SK-N-DZ (cell line): ENCODE measurements at regions not wholly inside any gene's neighbourhood (a gene's known extent, or its start where the extent isn't known, plus 50 kb on each side); places are given as distances from the start of the nearest gene placed in this dataset.
"Not testable (repeated sequence)": the region's sequence is repeated elsewhere in the genome, so short reads cannot be mapped to it uniquely, and the experiment has no call there.

Source experiments
- DNase-seq: peaks from one replicate; pipeline ENCODE4 v3.0.0-alpha.2; 2015; ENCODE audit warnings: low spot score

GRCh38 chr18:14460364-14460763 is 83.0 kb downstream of the POTEC start:
- not testable (repeated sequence) for DNase-seq

GRCh38 chr18:14459826-14460225 is 83.6 kb downstream of the POTEC start:
- not testable (repeated sequence) for DNase-seq

GRCh38 chr18:14458009-14458945 is 85.1 kb downstream of the POTEC start:
- DNase-seq, result not testable (repeated sequence)

GRCh38 chr18:14450637-14451009 is 92.8 kb downstream of the POTEC start:
- not testable (repeated sequence) for DNase-seq

GRCh38 chr18:14449995-14450636 is 93.3 kb downstream of the POTEC start:
- DNase-seq, result not testable (repeated sequence)

GRCh38 chr18:14449062-14449461 is 94.3 kb downstream of the POTEC start:
- not testable (repeated sequence) for DNase-seq

GRCh38 chr18:14447715-14448114 is 95.7 kb downstream of the POTEC start:
- not testable (repeated sequence) for DNase-seq

- DNase-seq, result not testable (repeated sequence)
Measured at GRCh38 chr18:14435460-14435859, 107.9 kb downstream of the POTEC start.

GRCh38 chr18:14432371-14432770 is 111.0 kb downstream of the POTEC start:
- DNase-seq, result not testable (repeated sequence)

GRCh38 chr18:14431031-14431521 is 112.3 kb downstream of the POTEC start:
- DNase-seq, result peak; percentile 32

- DNase-seq, result not testable (repeated sequence)
Measured at GRCh38 chr18:14415806-14416205, 127.6 kb downstream of the POTEC start.

- not testable (repeated sequence) for DNase-seq
Measured at GRCh38 chr18:14415399-14415798, 128.0 kb downstream of the POTEC start.

- DNase-seq, result not testable (repeated sequence)
Measured at GRCh38 chr18:14395533-14395932, 147.9 kb downstream of the POTEC start.

GRCh38 chr18:14393563-14394103 is 149.8 kb downstream of the POTEC start:
- DNase-seq, result not testable (repeated sequence)

GRCh38 chr18:14392604-14393003 is 150.8 kb downstream of the POTEC start:
- DNase-seq, result not testable (repeated sequence)

- not testable (repeated sequence) for DNase-seq
Measured at GRCh38 chr18:14384961-14385360, 158.4 kb downstream of the POTEC start.

GRCh38 chr18:14382666-14383065 is 160.7 kb downstream of the POTEC start:
- not testable (repeated sequence) for DNase-seq

GRCh38 chr18:14379489-14379888 is 163.9 kb downstream of the POTEC start:
- DNase-seq, result not testable (repeated sequence)

- DNase-seq, result not testable (repeated sequence)
Measured at GRCh38 chr18:14378376-14378775, 165.0 kb downstream of the POTEC start.

- DNase-seq, result not testable (repeated sequence)
Measured at GRCh38 chr18:14361346-14361745, 182.1 kb downstream of the POTEC start.

GRCh38 chr18:14357553-14358297 is 185.7 kb downstream of the POTEC start:
- DNase-seq, result not testable (repeated sequence)
